ENCODE measurements at regions not wholly inside any gene's neighbourhood (a gene's known extent, or its start where the extent isn't known, plus 50 kb on each side); places are given as distances from the start of the nearest gene placed in this dataset.

DNA sequence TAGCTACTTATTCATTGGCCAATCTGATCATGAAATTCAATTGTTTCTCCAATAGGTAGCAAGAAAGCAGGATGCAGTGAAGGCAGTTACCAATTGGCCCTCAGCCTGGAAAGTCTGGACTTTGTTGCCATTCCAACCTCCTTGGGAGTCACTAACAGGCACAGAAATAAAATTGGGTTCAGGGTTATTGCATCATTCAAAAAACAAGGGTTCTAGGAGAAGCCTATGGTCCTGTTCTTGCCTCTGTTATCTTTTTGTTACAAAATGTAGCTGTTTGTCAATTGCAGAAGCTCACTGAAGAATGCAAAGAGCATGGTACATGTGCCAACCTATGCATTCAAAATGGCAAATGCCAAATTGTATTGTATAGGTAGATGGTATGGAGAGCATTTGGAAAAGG, 51.0 kb upstream of the CCNG1 start:
- H3K9me3 ChIP-seq (ENCODE audit: control insufficient read depth, low read depth, low read length) = no peaks in the 10 kb centered on the region
- H3T11ph ChIP-seq (ENCODE audit: low read length) = no peak overlapping the region
- no peak for DNase-seq
- no peaks in the 10 kb centered on the region for H3K79me2 ChIP-seq (ENCODE audit: insufficient read depth, low read length)
- no peak overlapping the region for H4K8ac ChIP-seq (replicated peaks; ENCODE audit: insufficient read length, low read depth, low read length)
- H2AK5ac ChIP-seq (ENCODE audit: insufficient read length, low read length) = no peak overlapping the region
- no peak overlapping the region for H2BK12ac ChIP-seq (ENCODE audit: insufficient read length, low read depth, low read length)
- TF ChIP-seq, protein P1, sequence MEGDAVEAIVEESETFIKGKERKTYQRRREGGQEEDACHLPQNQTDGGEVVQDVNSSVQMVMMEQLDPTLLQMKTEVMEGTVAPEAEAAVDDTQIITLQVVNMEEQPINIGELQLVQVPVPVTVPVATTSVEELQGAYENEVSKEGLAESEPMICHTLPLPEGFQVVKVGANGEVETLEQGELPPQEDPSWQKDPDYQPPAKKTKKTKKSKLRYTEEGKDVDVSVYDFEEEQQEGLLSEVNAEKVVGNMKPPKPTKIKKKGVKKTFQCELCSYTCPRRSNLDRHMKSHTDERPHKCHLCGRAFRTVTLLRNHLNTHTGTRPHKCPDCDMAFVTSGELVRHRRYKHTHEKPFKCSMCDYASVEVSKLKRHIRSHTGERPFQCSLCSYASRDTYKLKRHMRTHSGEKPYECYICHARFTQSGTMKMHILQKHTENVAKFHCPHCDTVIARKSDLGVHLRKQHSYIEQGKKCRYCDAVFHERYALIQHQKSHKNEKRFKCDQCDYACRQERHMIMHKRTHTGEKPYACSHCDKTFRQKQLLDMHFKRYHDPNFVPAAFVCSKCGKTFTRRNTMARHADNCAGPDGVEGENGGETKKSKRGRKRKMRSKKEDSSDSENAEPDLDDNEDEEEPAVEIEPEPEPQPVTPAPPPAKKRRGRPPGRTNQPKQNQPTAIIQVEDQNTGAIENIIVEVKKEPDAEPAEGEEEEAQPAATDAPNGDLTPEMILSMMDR (conservative IDR thresholded peaks at IDR 0.05) = no peak
- no peak overlapping the region for H3K56ac ChIP-seq (ENCODE audit: insufficient read length, low read depth, low read length)
- 0 out of 4 replicates have a peak, but pooled peaks cover 2% of the 10 kb centered on the region in 2 experiments for H3K4me1 Mint-ChIP-seq
- H2AFZ ChIP-seq (ENCODE audit: low read length) = no peak overlapping the region
- H2BK15ac ChIP-seq (ENCODE audit: low read depth, low read length) = no peak overlapping the region
- no peak overlapping the region for H3K14ac ChIP-seq (ENCODE audit: insufficient read depth, low read length)
- no peak overlapping the region for H3K9ac ChIP-seq (ENCODE audit: extremely low read depth, insufficient read length, low read length)
- no peak overlapping the region for H2BK5ac ChIP-seq (ENCODE audit: insufficient read length, low read length)
- no peak overlapping the region for H4K91ac ChIP-seq (ENCODE audit: insufficient read length, low read depth, low read length)
- H3K79me1 ChIP-seq (ENCODE audit: insufficient read depth, low read depth, low read length, poor library complexity, severe bottlenecking) = no peaks in the 10 kb centered on the region
- peaks cover 4 to 6% of the 10 kb centered on the region in 2 experiments; a peak in 4 of 5 replicates for H3K9me3 Mint-ChIP-seq
- H3K27me3 ChIP-seq (ENCODE audit: insufficient read depth, low read length) = no peaks in the 10 kb centered on the region
- H2BK120ac ChIP-seq (ENCODE audit: low read depth, low read length, poor library complexity, severe bottlenecking) = no peak overlapping the region
- peaks cover 0 to 4% (median 4%) of the 10 kb centered on the region in 3 experiments; a peak in 3 of 7 replicates for H3K36me3 Mint-ChIP-seq (ENCODE audit: insufficient read depth in 1 of 3, low read depth in 3 of 3)
- H3K23ac ChIP-seq (ENCODE audit: insufficient read length, low read depth, low read length) = no peak overlapping the region
- no peaks in the 10 kb centered on the region for H3K27me3 Mint-ChIP-seq (ENCODE audit: low read depth)
- H3K4ac ChIP-seq (ENCODE audit: low read depth, low read length) = no peak overlapping the region
- no peaks in the 10 kb centered on the region for H4K20me1 ChIP-seq (ENCODE audit: control insufficient read depth, insufficient read depth, insufficient read length)
- H3K4me3 Mint-ChIP-seq = no peak overlapping the region
- no peak overlapping the region for H3K27ac Mint-ChIP-seq
- H3K4me2 ChIP-seq (ENCODE audit: insufficient read depth, insufficient read length, low read length) = no peak overlapping the region
- H3K18ac ChIP-seq (ENCODE audit: insufficient read length, low read depth, low read length) = no peak overlapping the region
- no peaks in the 10 kb centered on the region for H3K23me2 ChIP-seq (ENCODE audit: insufficient read length, low read depth, low read length, poor library complexity, severe bottlenecking)
- no peaks in the 10 kb centered on the region for H3K4me1 ChIP-seq (ENCODE audit: insufficient read depth, low read length)
- H4K5ac ChIP-seq (ENCODE audit: insufficient read length, low read depth, low read length) = no peak overlapping the region
- no peak overlapping the region for H3K27ac ChIP-seq (ENCODE audit: insufficient read length, low read depth, low read length)
- H2BK20ac ChIP-seq (ENCODE audit: low read depth, low read length, poor library complexity, severe bottlenecking) = no peak overlapping the region
